ENCODE measurements at regions not wholly inside any gene's neighbourhood (a gene's known extent, or its start where the extent isn't known, plus 50 kb on each side); places are given as distances from the start of the nearest gene placed in this dataset.

GRCh38 chr2:67808112-67808511, 254.7 kb downstream of the C1D start:
- Histone ChIP-seq H3K27ac (ENCODE audit: low read depth in 2 of 2, low read length in 1 of 2) (no peak overlapping the region), H3K36me3 (ENCODE audit: control insufficient read depth in 2 of 2, insufficient read depth in 2 of 2, low read length in 1 of 2) (no peaks in the 10 kb centered on the region), H3K27me3 (ENCODE audit: control insufficient read depth in 1 of 2, insufficient read depth in 2 of 2, low read length in 2 of 2) (no peaks in the 10 kb centered on the region), H3K9me3 (ENCODE audit: control insufficient read depth in 2 of 2, insufficient read depth in 1 of 2, low read depth in 1 of 2, low read length in 1 of 2) (no peaks in the 10 kb centered on the region), H3K4me3 (ENCODE audit: low read depth in 1 of 2, low read length in 2 of 2) (no peak overlapping the region), H3K4me1 (ENCODE audit: control insufficient read depth in 2 of 2, insufficient read depth in 2 of 2, low read length in 1 of 2) (no peaks in the 10 kb centered on the region)

- H3K36me3 ChIP-seq (ENCODE audit: control insufficient read depth in 2 of 2, insufficient read depth in 2 of 2, low read length in 1 of 2) = no peaks in the 10 kb centered on the region
- H3K9me3 ChIP-seq (ENCODE audit: control insufficient read depth in 2 of 2, insufficient read depth in 1 of 2, low read depth in 1 of 2, low read length in 1 of 2) = no peaks in the 10 kb centered on the region
- H3K27me3 ChIP-seq (ENCODE audit: control insufficient read depth in 1 of 2, insufficient read depth in 2 of 2, low read length in 2 of 2) = no peaks in the 10 kb centered on the region
- no peak overlapping the region for H3K27ac ChIP-seq (ENCODE audit: low read depth in 2 of 2, low read length in 1 of 2)
- H3K4me3 ChIP-seq (ENCODE audit: low read depth in 1 of 2, low read length in 2 of 2) = no peak overlapping the region
- 97 to 98% methylated on average over 1 of the region's 1 CpG for WGBS, 2 donors
- no peaks in the 10 kb centered on the region for H3K4me1 ChIP-seq (ENCODE audit: control insufficient read depth in 2 of 2, insufficient read depth in 2 of 2, low read length in 1 of 2)
Measured at GRCh38 chr2:67812682-67813081, 250.1 kb downstream of the C1D start.

DNA sequence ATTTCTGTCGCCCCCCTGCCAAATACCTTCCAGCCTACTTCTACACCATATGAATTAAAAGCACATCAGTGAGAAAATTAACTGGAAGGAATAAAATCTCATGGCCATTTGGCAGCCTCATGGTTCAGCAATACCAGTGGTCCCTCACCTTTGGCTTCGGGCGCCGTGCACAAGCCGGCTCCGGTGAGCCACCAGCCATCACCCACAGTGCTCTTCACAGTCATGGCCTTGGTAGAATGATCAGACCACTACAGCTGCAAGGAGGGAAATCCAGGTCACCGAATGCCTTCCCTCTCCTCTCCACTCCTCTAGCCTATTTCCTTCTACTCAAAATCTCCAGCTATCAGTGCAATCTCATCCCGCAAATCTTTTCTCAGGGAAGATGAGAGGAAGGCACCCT, 239.1 kb downstream of the C1D start:
- Histone ChIP-seq H3K4me3 (ENCODE audit: low read depth in 1 of 2, low read length in 2 of 2) (no peak overlapping the region), H3K9me3 (ENCODE audit: control insufficient read depth in 2 of 2, insufficient read depth in 1 of 2, low read depth in 1 of 2, low read length in 1 of 2) (no peaks in the 10 kb centered on the region), H3K4me1 (ENCODE audit: control insufficient read depth in 2 of 2, insufficient read depth in 2 of 2, low read length in 1 of 2) (no peaks in the 10 kb centered on the region), H3K36me3 (ENCODE audit: control insufficient read depth in 2 of 2, insufficient read depth in 2 of 2, low read length in 1 of 2) (no peaks in the 10 kb centered on the region), H3K27me3 (ENCODE audit: control insufficient read depth in 1 of 2, insufficient read depth in 2 of 2, low read length in 2 of 2) (no peaks in the 10 kb centered on the region), H3K27ac (ENCODE audit: low read depth in 2 of 2, low read length in 1 of 2) (no peak overlapping the region)
- WGBS, 2 donors = 94 to 98% methylated on average over 8 of the region's 8 CpGs

GRCh38 chr2:67824186-67824585, 238.6 kb downstream of the C1D start:
- Histone ChIP-seq H3K27ac (ENCODE audit: low read depth in 2 of 2, low read length in 1 of 2) (no peak overlapping the region), H3K27me3 (ENCODE audit: control insufficient read depth in 1 of 2, insufficient read depth in 2 of 2, low read length in 2 of 2) (no peaks in the 10 kb centered on the region), H3K36me3 (ENCODE audit: control insufficient read depth in 2 of 2, insufficient read depth in 2 of 2, low read length in 1 of 2) (no peaks in the 10 kb centered on the region), H3K4me1 (ENCODE audit: control insufficient read depth in 2 of 2, insufficient read depth in 2 of 2, low read length in 1 of 2) (no peaks in the 10 kb centered on the region), H3K4me3 (ENCODE audit: low read depth in 1 of 2, low read length in 2 of 2) (no peak overlapping the region), H3K9me3 (ENCODE audit: control insufficient read depth in 2 of 2, insufficient read depth in 1 of 2, low read depth in 1 of 2, low read length in 1 of 2) (no peaks in the 10 kb centered on the region)
- 84 to 88% methylated on average over 6 of the region's 6 CpGs for WGBS, 2 donors

DNA sequence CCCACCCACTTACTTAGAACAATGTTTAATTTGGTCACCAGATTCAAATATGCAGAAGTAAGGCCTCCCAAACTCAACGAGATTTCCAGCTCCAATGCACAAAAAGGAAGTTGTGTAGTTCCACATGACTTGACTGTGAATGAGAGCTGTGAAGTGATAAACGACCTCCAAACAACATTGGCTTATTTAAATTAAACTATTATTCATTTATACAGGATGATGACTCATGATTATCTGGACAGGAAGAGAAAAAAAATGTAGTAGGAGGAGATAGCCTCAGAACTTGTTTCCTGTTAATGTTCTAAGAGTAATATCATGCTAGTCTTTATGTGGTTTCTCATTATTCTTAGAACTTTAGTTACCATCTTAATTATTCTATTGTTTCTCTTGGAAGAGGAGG, 237.3 kb downstream of the C1D start:
- no peaks in the 10 kb centered on the region for H3K4me1 ChIP-seq (ENCODE audit: control insufficient read depth in 2 of 2, insufficient read depth in 2 of 2, low read length in 1 of 2)
- no peak overlapping the region for H3K27ac ChIP-seq (ENCODE audit: low read depth in 2 of 2, low read length in 1 of 2)
- no peaks in the 10 kb centered on the region for H3K27me3 ChIP-seq (ENCODE audit: control insufficient read depth in 1 of 2, insufficient read depth in 2 of 2, low read length in 2 of 2)
- H3K4me3 ChIP-seq (ENCODE audit: low read depth in 1 of 2, low read length in 2 of 2) = no peak overlapping the region
- H3K9me3 ChIP-seq (ENCODE audit: control insufficient read depth in 2 of 2, insufficient read depth in 1 of 2, low read depth in 1 of 2, low read length in 1 of 2) = no peaks in the 10 kb centered on the region
- 8 to 9% methylated on average over 2 of the region's 2 CpGs for WGBS, 2 donors
- no peaks in the 10 kb centered on the region for H3K36me3 ChIP-seq (ENCODE audit: control insufficient read depth in 2 of 2, insufficient read depth in 2 of 2, low read length in 1 of 2)

GRCh38 chr2:67828066-67828465, 234.7 kb downstream of the C1D start:
- no peaks in the 10 kb centered on the region for H3K4me1 ChIP-seq (ENCODE audit: control insufficient read depth in 2 of 2, insufficient read depth in 2 of 2, low read length in 1 of 2)
- no peak overlapping the region for H3K4me3 ChIP-seq (ENCODE audit: low read depth in 1 of 2, low read length in 2 of 2)
- H3K36me3 ChIP-seq (ENCODE audit: control insufficient read depth in 2 of 2, insufficient read depth in 2 of 2, low read length in 1 of 2) = no peaks in the 10 kb centered on the region
- no peak overlapping the region for H3K27ac ChIP-seq (ENCODE audit: low read depth in 2 of 2, low read length in 1 of 2)
- H3K9me3 ChIP-seq (ENCODE audit: control insufficient read depth in 2 of 2, insufficient read depth in 1 of 2, low read depth in 1 of 2, low read length in 1 of 2) = no peaks in the 10 kb centered on the region
- WGBS, 2 donors = 72 to 85% methylated on average over 2 of the region's 2 CpGs
- H3K27me3 ChIP-seq (ENCODE audit: control insufficient read depth in 1 of 2, insufficient read depth in 2 of 2, low read length in 2 of 2) = no peaks in the 10 kb centered on the region

DNA sequence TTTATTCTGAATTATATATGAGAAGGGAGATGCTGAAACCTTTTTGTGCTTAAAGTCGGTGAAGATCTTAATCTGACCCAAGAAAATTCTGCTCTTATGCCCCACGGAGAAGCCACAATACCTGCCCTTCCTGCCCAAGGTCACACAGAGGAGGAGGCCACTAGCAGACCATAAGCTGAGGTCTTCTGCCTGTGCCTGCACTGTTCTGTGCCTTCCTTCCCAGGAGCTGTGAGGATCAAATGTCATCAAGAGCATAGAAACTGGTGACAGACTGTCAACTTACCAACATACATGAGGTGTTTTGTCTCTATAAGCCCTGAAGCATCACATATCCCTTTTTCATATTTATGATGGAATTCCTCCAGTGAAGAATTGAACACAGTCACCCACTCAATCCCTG, 233.3 kb downstream of the C1D start:
- Histone ChIP-seq H3K27me3 (ENCODE audit: control insufficient read depth in 1 of 2, insufficient read depth in 2 of 2, low read length in 2 of 2) (no peaks in the 10 kb centered on the region), H3K4me1 (ENCODE audit: control insufficient read depth in 2 of 2, insufficient read depth in 2 of 2, low read length in 1 of 2) (no peaks in the 10 kb centered on the region), H3K9me3 (ENCODE audit: control insufficient read depth in 2 of 2, insufficient read depth in 1 of 2, low read depth in 1 of 2, low read length in 1 of 2) (no peaks in the 10 kb centered on the region), H3K4me3 (ENCODE audit: low read depth in 1 of 2, low read length in 2 of 2) (no peak overlapping the region), H3K36me3 (ENCODE audit: control insufficient read depth in 2 of 2, insufficient read depth in 2 of 2, low read length in 1 of 2) (no peaks in the 10 kb centered on the region), H3K27ac (ENCODE audit: low read depth in 2 of 2, low read length in 1 of 2) (no peak overlapping the region)
- 86 to 87% methylated on average over 2 of the region's 2 CpGs for WGBS, 2 donors

GRCh38 chr2:67833632-67834031, 229.2 kb downstream of the C1D start:
- Histone ChIP-seq H3K27me3 (ENCODE audit: control insufficient read depth in 1 of 2, insufficient read depth in 2 of 2, low read length in 2 of 2) (no peaks in the 10 kb centered on the region), H3K27ac (ENCODE audit: low read depth in 2 of 2, low read length in 1 of 2) (no peak overlapping the region), H3K4me3 (ENCODE audit: low read depth in 1 of 2, low read length in 2 of 2) (no peak overlapping the region), H3K4me1 (ENCODE audit: control insufficient read depth in 2 of 2, insufficient read depth in 2 of 2, low read length in 1 of 2) (no peaks in the 10 kb centered on the region), H3K36me3 (ENCODE audit: control insufficient read depth in 2 of 2, insufficient read depth in 2 of 2, low read length in 1 of 2) (no peaks in the 10 kb centered on the region), H3K9me3 (ENCODE audit: control insufficient read depth in 2 of 2, insufficient read depth in 1 of 2, low read depth in 1 of 2, low read length in 1 of 2) (no peaks in the 10 kb centered on the region)
- WGBS, 2 donors = 91% methylated on average over 5 of the region's 5 CpGs

GRCh38 chr2:67834482-67834881, 228.3 kb downstream of the C1D start:
- Histone ChIP-seq H3K27ac (ENCODE audit: low read depth in 2 of 2, low read length in 1 of 2) (no peak overlapping the region), H3K9me3 (ENCODE audit: control insufficient read depth in 2 of 2, insufficient read depth in 1 of 2, low read depth in 1 of 2, low read length in 1 of 2) (no peaks in the 10 kb centered on the region), H3K4me3 (ENCODE audit: low read depth in 1 of 2, low read length in 2 of 2) (no peak overlapping the region), H3K36me3 (ENCODE audit: control insufficient read depth in 2 of 2, insufficient read depth in 2 of 2, low read length in 1 of 2) (no peaks in the 10 kb centered on the region), H3K4me1 (ENCODE audit: control insufficient read depth in 2 of 2, insufficient read depth in 2 of 2, low read length in 1 of 2) (no peaks in the 10 kb centered on the region), H3K27me3 (ENCODE audit: control insufficient read depth in 1 of 2, insufficient read depth in 2 of 2, low read length in 2 of 2) (no peaks in the 10 kb centered on the region)
- 88 to 92% methylated on average over 7 of the region's 7 CpGs for WGBS, 2 donors

GRCh38 chr2:67835266-67835665, 227.5 kb downstream of the C1D start:
- Histone ChIP-seq H3K27ac (ENCODE audit: low read depth in 2 of 2, low read length in 1 of 2) (no peak overlapping the region), H3K4me3 (ENCODE audit: low read depth in 1 of 2, low read length in 2 of 2) (no peak overlapping the region), H3K4me1 (ENCODE audit: control insufficient read depth in 2 of 2, insufficient read depth in 2 of 2, low read length in 1 of 2) (no peaks in the 10 kb centered on the region), H3K9me3 (ENCODE audit: control insufficient read depth in 2 of 2, insufficient read depth in 1 of 2, low read depth in 1 of 2, low read length in 1 of 2) (no peaks in the 10 kb centered on the region), H3K36me3 (ENCODE audit: control insufficient read depth in 2 of 2, insufficient read depth in 2 of 2, low read length in 1 of 2) (no peaks in the 10 kb centered on the region), H3K27me3 (ENCODE audit: control insufficient read depth in 1 of 2, insufficient read depth in 2 of 2, low read length in 2 of 2) (no peaks in the 10 kb centered on the region)
- WGBS, 2 donors = 87 to 96% methylated on average over 3 of the region's 3 CpGs

All from esophagus (tissue), 2 donors.